ENCODE measurements at regions not wholly inside any gene's neighbourhood (a gene's known extent, or its start where the extent isn't known, plus 50 kb on each side); places are given as distances from the start of the nearest gene placed in this dataset.

- DNase-seq (ENCODE audit: low read depth), result no peak
Observed at GRCh38 chr10:111440501-111440900, 363.7 kb downstream of the ADRA2A start.

GRCh38 chr10:111445667-111446066, 368.8 kb downstream of the ADRA2A start:
- DNase-seq (ENCODE audit: low read depth), result no peak

- no peak for DNase-seq (ENCODE audit: low read depth)
Observed at GRCh38 chr10:111446966-111447365, 370.1 kb downstream of the ADRA2A start.

- DNase-seq (ENCODE audit: low read depth), result no peak
Observed at GRCh38 chr10:111452153-111452552, 375.3 kb downstream of the ADRA2A start.

- DNase-seq (ENCODE audit: low read depth), result no peak
Observed at GRCh38 chr10:111455776-111456426, 379.1 kb downstream of the ADRA2A start.

- no peak for DNase-seq (ENCODE audit: low read depth)
Observed at GRCh38 chr10:111458256-111458655, 381.4 kb downstream of the ADRA2A start.

- DNase-seq (ENCODE audit: low read depth), result no peak
Observed at GRCh38 chr10:111459967-111460366, 383.1 kb downstream of the ADRA2A start.

- no peak for DNase-seq (ENCODE audit: low read depth)
Observed at GRCh38 chr10:111472445-111472844, 395.6 kb downstream of the ADRA2A start.

- DNase-seq (ENCODE audit: low read depth), result no peak
Observed at GRCh38 chr10:111473361-111473760, 396.5 kb downstream of the ADRA2A start.

- no peak for DNase-seq (ENCODE audit: low read depth)
Observed at GRCh38 chr10:111474786-111475185, 398.0 kb downstream of the ADRA2A start.

GRCh38 chr10:111475720-111476119, 398.9 kb downstream of the ADRA2A start:
- DNase-seq (ENCODE audit: low read depth), result no peak

- no peak for DNase-seq (ENCODE audit: low read depth)
Observed at GRCh38 chr10:111478651-111479050, 401.8 kb downstream of the ADRA2A start.

- DNase-seq (ENCODE audit: low read depth), result no peak
Observed at GRCh38 chr10:111479966-111480365, 403.1 kb downstream of the ADRA2A start.

GRCh38 chr10:111481261-111481826, 404.5 kb downstream of the ADRA2A start:
- DNase-seq (ENCODE audit: low read depth), result no peak

- no peak for DNase-seq (ENCODE audit: low read depth)
Observed at GRCh38 chr10:111481866-111482265, 405.0 kb downstream of the ADRA2A start.

- DNase-seq (ENCODE audit: low read depth), result no peak
Observed at GRCh38 chr10:111482621-111483216, 405.9 kb downstream of the ADRA2A start.

- DNase-seq (ENCODE audit: low read depth), result no peak
Observed at GRCh38 chr10:111485767-111486166, 408.9 kb downstream of the ADRA2A start.

GRCh38 chr10:111486346-111486745, 409.5 kb downstream of the ADRA2A start:
- no peak for DNase-seq (ENCODE audit: low read depth)

GRCh38 chr10:111488668-111489067, 411.8 kb downstream of the ADRA2A start:
- DNase-seq (ENCODE audit: low read depth), result no peak

GRCh38 chr10:111491154-111491553, 414.3 kb downstream of the ADRA2A start:
- no peak for DNase-seq (ENCODE audit: low read depth)

- no peak for DNase-seq (ENCODE audit: low read depth)
Observed at GRCh38 chr10:111493024-111493625, 416.3 kb downstream of the ADRA2A start.

GRCh38 chr10:111498560-111498959, 421.7 kb downstream of the ADRA2A start:
- DNase-seq (ENCODE audit: low read depth), result no peak

- no peak for DNase-seq (ENCODE audit: low read depth)
Observed at GRCh38 chr10:111504376-111504775, 427.5 kb downstream of the ADRA2A start.

All from T follicular helper cell (primary cell).